ENCODE measurements at regions not wholly inside any gene's neighbourhood (a gene's known extent, or its start where the extent isn't known, plus 50 kb on each side); places are given as distances from the start of the nearest gene placed in this dataset.

- ATAC-seq = no peak
- H3K4me3 ChIP-seq = no peak overlapping the region
- no peaks in the 10 kb centered on the region for H3K36me3 ChIP-seq
- H3K9me3 ChIP-seq = no peaks in the 10 kb centered on the region
- intact Hi-C loops (cut with DNase I) = no loop called here
- H3K27ac ChIP-seq = no peak overlapping the region
- no peaks in the 10 kb centered on the region for H3K4me1 ChIP-seq
- peaks cover 0 to 43% (median 23%) of the 10 kb centered on the region in 7 donors for H3K27me3 ChIP-seq
- 71 to 82% methylated on average over 1 of the region's 1 CpG for WGBS, 2 donors
- no peak for TF ChIP-seq CTCF (IDR thresholded peaks at IDR 0.05)
- DNase-seq = no peak
Measured at GRCh38 chr10:117480097-117480496, 62.4 kb upstream of the EMX2 start.

GRCh38 chr10:117477961-117478670 lies 64.4 kb upstream of the EMX2 start:
- TF ChIP-seq CTCF (IDR thresholded peaks at IDR 0.05) = peak in 1 of 9 donors; percentile 15
- H3K27me3 ChIP-seq = peaks cover 0 to 34% (median 23%) of the 10 kb centered on the region in 7 donors
- WGBS, 2 donors = 49 to 56% methylated on average over 5 of the region's 5 CpGs
- no peaks in the 10 kb centered on the region for H3K9me3 ChIP-seq
- H3K36me3 ChIP-seq = no peaks in the 10 kb centered on the region
- intact Hi-C loops (cut with DNase I) = no loop called here
- DNase-seq (no peak), ATAC-seq (no peak)
- H3K4me3 ChIP-seq = no peak overlapping the region
- no peak overlapping the region for H3K27ac ChIP-seq
- H3K4me1 ChIP-seq = no peaks in the 10 kb centered on the region

- no peak for DNase-seq
- peaks cover 0 to 38% (median 23%) of the 10 kb centered on the region in 7 donors for H3K27me3 ChIP-seq
- no peak for TF ChIP-seq CTCF (IDR thresholded peaks at IDR 0.05)
- intact Hi-C loops (cut with DNase I) = no loop called here
- ATAC-seq = peak in 2 of 8 donors; percentile 54 to 83
- H3K4me3 ChIP-seq = no peak overlapping the region
- no peaks in the 10 kb centered on the region for H3K4me1 ChIP-seq
- H3K27ac ChIP-seq = peak overlapping the region in 1 of 10 donors; percentile 44
- H3K36me3 ChIP-seq = no peaks in the 10 kb centered on the region
- no peaks in the 10 kb centered on the region for H3K9me3 ChIP-seq
- 21% methylated on average over 2 of the region's 2 CpGs for WGBS, 2 donors
Measured at GRCh38 chr10:117477211-117477947, 65.2 kb upstream of the EMX2 start.

GRCh38 chr10:117476716-117477115 lies 65.8 kb upstream of the EMX2 start:
- intact Hi-C loops (cut with DNase I) = no loop called here
- Histone ChIP-seq H3K4me1 (no peaks in the 10 kb centered on the region), H3K27ac (peak overlapping the region in 1 of 10 donors; percentile 44), H3K36me3 (no peaks in the 10 kb centered on the region), H3K4me3 (no peak overlapping the region), H3K9me3 (no peaks in the 10 kb centered on the region), H3K27me3 (peaks cover 0 to 45% (median 23%) of the 10 kb centered on the region in 7 donors)
- DNase-seq = no peak
- no peak for TF ChIP-seq CTCF (IDR thresholded peaks at IDR 0.05)
- WGBS, 2 donors = 52 to 59% methylated on average over 3 of the region's 3 CpGs
- peak in 3 of 8 donors; percentile 29 to 77 (median 35) for ATAC-seq

All from heart right ventricle (tissue), 16 donors.